Brain microvascular endothelial cell (primary cell): ENCODE measurements at regions not wholly inside any gene's neighbourhood (a gene's known extent, or its start where the extent isn't known, plus 50 kb on each side); places are given as distances from the start of the nearest gene placed in this dataset.

Experiments
- DNase-seq: peaks from one replicate; pipeline ENCODE4 v3.0.0-alpha.2; 2020
- H3K27ac ChIP-seq: fragments of 250-450 bp; sonication (Bioruptor Pico); 2 replicates; pipeline ENCODE4 v1.5.1; 2020; ENCODE audit warnings: mild to moderate bottlenecking, moderate library complexity
- H3K27me3 ChIP-seq: fragments of 250-450 bp; sonication (Bioruptor Pico); replicated peaks from 2 replicates; pipeline ENCODE4 v1.5.1; 2020; ENCODE audit warnings: mild to moderate bottlenecking
- H3K36me3 ChIP-seq: fragments of 250-450 bp; sonication (Bioruptor Pico); replicated peaks from 2 replicates; pipeline ENCODE4 v1.5.1; 2020; ENCODE audit warnings: mild to moderate bottlenecking
- H3K4me3 ChIP-seq: 2 replicates; pipeline ENCODE4 v1.5.1; 2011; ENCODE audit warnings: low read depth, mild to moderate bottlenecking, control low read depth, low read length, moderate library complexity
- CTCF ChIP-seq: IDR thresholded peaks from 2 replicates; pipeline ENCODE4 v1.5.1; 2011; ENCODE audit warnings: low read depth, mild to moderate bottlenecking, moderate library complexity, low read length, control low read depth, inconsistent platforms; ENCODE audit errors: missing control alignments
- in situ Hi-C: cut with HindIII; loops from 2 replicates; pipeline ENCODE4 v1.10.0; 2017; ENCODE audit warnings: low sequenced_read_pairs, low pct_ligation_motif_present

- no peak overlapping the region for H3K27ac ChIP-seq
- no peak overlapping the region for H3K4me3 ChIP-seq
- no peaks in the 10 kb centered on the region for H3K27me3 ChIP-seq
- H3K36me3 ChIP-seq, result no peaks in the 10 kb centered on the region
- no peak for DNase-seq
- in situ Hi-C loops, result no loop called here
- TF ChIP-seq CTCF, result no peak
These were observed 1100.7 kb upstream of the MIR17HG start for GRCh38 chr13:90246687-90247345.

GRCh38 chr13:90253806-90254205, 1093.7 kb upstream of the MIR17HG start:
- Histone ChIP-seq H3K36me3 (no peaks in the 10 kb centered on the region), H3K27me3 (no peaks in the 10 kb centered on the region), H3K4me3 (no peak overlapping the region), H3K27ac (no peak overlapping the region)
- no peak for DNase-seq
- no peak for TF ChIP-seq CTCF
- in situ Hi-C loops, result no loop called here

GRCh38 chr13:90254437-90254836, 1093.0 kb upstream of the MIR17HG start:
- TF ChIP-seq CTCF, result no peak
- in situ Hi-C loops, result no loop called here
- H3K4me3 ChIP-seq, result no peak overlapping the region
- no peaks in the 10 kb centered on the region for H3K36me3 ChIP-seq
- DNase-seq, result no peak
- no peaks in the 10 kb centered on the region for H3K27me3 ChIP-seq
- H3K27ac ChIP-seq, result no peak overlapping the region

GRCh38 chr13:90256746-90257145, 1090.7 kb upstream of the MIR17HG start:
- no peak overlapping the region for H3K4me3 ChIP-seq
- H3K27me3 ChIP-seq, result no peaks in the 10 kb centered on the region
- no peaks in the 10 kb centered on the region for H3K36me3 ChIP-seq
- no peak overlapping the region for H3K27ac ChIP-seq
- no peak for DNase-seq
- TF ChIP-seq CTCF, result no peak
- in situ Hi-C loops, result no loop called here

GRCh38 chr13:90258129-90258528, 1089.4 kb upstream of the MIR17HG start:
- DNase-seq, result no peak
- Histone ChIP-seq H3K27me3 (no peaks in the 10 kb centered on the region), H3K27ac (no peak overlapping the region), H3K36me3 (no peaks in the 10 kb centered on the region), H3K4me3 (no peak overlapping the region)
- TF ChIP-seq CTCF, result no peak
- in situ Hi-C loops, result no loop called here

- no peak overlapping the region for H3K4me3 ChIP-seq
- H3K27me3 ChIP-seq, result no peaks in the 10 kb centered on the region
- TF ChIP-seq CTCF, result no peak
- no peak overlapping the region for H3K27ac ChIP-seq
- in situ Hi-C loops, result no loop called here
- H3K36me3 ChIP-seq, result no peaks in the 10 kb centered on the region
- DNase-seq, result no peak
These were observed 1086.1 kb upstream of the MIR17HG start for GRCh38 chr13:90261343-90261742.
